ENCODE measurements at regions not wholly inside any gene's neighbourhood (a gene's known extent, or its start where the extent isn't known, plus 50 kb on each side); places are given as distances from the start of the nearest gene placed in this dataset.
A peak's percentile ranks its signal among the peaks of the same experiment; 100 is the strongest.

DNA sequence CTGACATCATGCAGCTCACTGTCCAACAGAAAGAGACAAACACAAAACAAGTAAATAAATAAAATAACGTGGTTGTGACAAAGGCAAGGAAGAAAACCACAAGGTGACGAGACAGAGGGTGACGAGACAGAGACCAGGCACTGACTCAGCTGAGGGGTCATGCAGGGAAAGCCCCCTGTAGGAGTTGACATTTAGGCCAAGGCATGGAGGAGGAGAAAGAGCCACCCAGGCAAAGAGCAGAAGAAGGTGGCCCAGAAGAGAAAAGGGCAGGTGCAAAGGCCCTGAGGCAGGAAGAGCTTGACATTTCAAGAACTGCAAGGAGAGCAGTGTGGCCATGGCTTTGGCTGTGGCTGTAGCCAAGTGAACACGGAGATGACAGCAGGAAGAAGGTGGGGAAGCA is 65.1 kb upstream of the ID3 start:
- TF ChIP-seq, protein P1, sequence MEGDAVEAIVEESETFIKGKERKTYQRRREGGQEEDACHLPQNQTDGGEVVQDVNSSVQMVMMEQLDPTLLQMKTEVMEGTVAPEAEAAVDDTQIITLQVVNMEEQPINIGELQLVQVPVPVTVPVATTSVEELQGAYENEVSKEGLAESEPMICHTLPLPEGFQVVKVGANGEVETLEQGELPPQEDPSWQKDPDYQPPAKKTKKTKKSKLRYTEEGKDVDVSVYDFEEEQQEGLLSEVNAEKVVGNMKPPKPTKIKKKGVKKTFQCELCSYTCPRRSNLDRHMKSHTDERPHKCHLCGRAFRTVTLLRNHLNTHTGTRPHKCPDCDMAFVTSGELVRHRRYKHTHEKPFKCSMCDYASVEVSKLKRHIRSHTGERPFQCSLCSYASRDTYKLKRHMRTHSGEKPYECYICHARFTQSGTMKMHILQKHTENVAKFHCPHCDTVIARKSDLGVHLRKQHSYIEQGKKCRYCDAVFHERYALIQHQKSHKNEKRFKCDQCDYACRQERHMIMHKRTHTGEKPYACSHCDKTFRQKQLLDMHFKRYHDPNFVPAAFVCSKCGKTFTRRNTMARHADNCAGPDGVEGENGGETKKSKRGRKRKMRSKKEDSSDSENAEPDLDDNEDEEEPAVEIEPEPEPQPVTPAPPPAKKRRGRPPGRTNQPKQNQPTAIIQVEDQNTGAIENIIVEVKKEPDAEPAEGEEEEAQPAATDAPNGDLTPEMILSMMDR (IDR thresholded peaks at IDR 0.05), result no peak
- Histone ChIP-seq H3K36me3 (ENCODE audit: insufficient read depth in 1 of 2, low read depth in 1 of 2) (no peaks in the 10 kb centered on the region), H3K27me3 (ENCODE audit: insufficient read depth in 3 of 3, low read length in 2 of 3) (peaks cover 0 to 10% (median 2%) of the 10 kb centered on the region in 3 donors), H3K4me1 (no peaks in the 10 kb centered on the region), H3K4me3 (no peak overlapping the region), H3K9me3 (no peaks in the 10 kb centered on the region), H3K27ac (no peak overlapping the region)
- DNase-seq (no peak), ATAC-seq (no peak)
- intact Hi-C loops (cut with DNase I), result no loop called here
- 73 to 90% (median 78%) methylated on average over 4 of the region's 4 CpGs for WGBS, 3 donors

DNA sequence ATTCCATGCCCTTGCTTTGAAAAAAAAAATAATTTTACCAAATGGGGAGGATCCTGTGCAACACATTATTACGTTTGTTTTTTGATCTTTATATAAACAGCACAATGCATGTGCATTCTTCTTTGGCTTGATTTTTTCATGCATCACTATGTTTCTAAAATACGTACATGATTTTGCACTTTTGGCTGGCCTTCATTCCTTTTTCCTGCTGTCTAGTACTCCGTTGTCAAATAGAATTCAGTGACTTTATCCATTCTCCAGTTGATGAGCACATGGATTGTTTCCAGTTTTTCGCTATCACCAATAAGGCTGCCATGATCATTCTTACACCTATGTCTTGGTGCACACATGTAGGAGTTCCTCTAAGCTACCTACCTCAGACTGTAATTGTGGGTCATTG is 63.0 kb upstream of the ID3 start:
- WGBS, 3 donors, result 93 to 96% (median 95%) methylated on average over 4 of the region's 4 CpGs
- H3K36me3 ChIP-seq (ENCODE audit: insufficient read depth in 1 of 2, low read depth in 1 of 2), result no peaks in the 10 kb centered on the region
- TF ChIP-seq, protein P1 (IDR thresholded peaks at IDR 0.05), result no peak
- H3K4me1 ChIP-seq, result no peaks in the 10 kb centered on the region
- H3K27ac ChIP-seq, result no peak overlapping the region
- H3K27me3 ChIP-seq (ENCODE audit: insufficient read depth in 3 of 3, low read length in 2 of 3), result peaks cover 0 to 17% (median 2%) of the 10 kb centered on the region in 3 donors
- ATAC-seq, result no peak
- no peaks in the 10 kb centered on the region for H3K9me3 ChIP-seq
- intact Hi-C loops (cut with DNase I), result no loop called here
- no peak for DNase-seq
- H3K4me3 ChIP-seq, result no peak overlapping the region

DNA sequence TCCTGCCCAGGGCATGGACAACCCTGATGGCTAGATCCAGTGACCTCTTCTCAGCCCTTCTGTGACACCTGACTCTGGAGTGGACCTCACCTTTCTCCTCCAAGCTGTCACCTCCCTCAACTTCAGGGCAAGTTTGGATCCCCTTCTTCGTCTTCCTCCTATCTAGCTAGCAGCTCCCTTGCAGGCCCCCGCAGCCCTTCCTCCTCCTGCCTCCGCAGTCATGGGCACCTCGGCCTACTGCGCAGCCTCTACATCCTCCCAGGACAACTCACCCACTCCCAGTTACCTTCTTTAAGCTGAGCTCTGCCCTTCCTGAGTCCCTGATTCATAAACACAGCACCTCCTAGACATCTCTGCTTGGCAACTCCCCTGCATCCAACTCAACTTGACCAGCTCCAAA is 61.3 kb upstream of the ID3 start:
- intact Hi-C loops (cut with DNase I), result no loop called here
- Histone ChIP-seq H3K9me3 (no peaks in the 10 kb centered on the region), H3K4me1 (no peaks in the 10 kb centered on the region), H3K36me3 (ENCODE audit: insufficient read depth in 1 of 2, low read depth in 1 of 2) (no peaks in the 10 kb centered on the region), H3K27ac (no peak overlapping the region), H3K27me3 (ENCODE audit: insufficient read depth in 3 of 3, low read length in 2 of 3) (peaks cover 0 to 17% (median 2%) of the 10 kb centered on the region in 3 donors), H3K4me3 (no peak overlapping the region)
- TF ChIP-seq, protein P1 (IDR thresholded peaks at IDR 0.05), result no peak
- 89 to 96% (median 93%) methylated on average over 5 of the region's 5 CpGs for WGBS, 3 donors
- no peak for DNase-seq
- ATAC-seq, result no peak

DNA sequence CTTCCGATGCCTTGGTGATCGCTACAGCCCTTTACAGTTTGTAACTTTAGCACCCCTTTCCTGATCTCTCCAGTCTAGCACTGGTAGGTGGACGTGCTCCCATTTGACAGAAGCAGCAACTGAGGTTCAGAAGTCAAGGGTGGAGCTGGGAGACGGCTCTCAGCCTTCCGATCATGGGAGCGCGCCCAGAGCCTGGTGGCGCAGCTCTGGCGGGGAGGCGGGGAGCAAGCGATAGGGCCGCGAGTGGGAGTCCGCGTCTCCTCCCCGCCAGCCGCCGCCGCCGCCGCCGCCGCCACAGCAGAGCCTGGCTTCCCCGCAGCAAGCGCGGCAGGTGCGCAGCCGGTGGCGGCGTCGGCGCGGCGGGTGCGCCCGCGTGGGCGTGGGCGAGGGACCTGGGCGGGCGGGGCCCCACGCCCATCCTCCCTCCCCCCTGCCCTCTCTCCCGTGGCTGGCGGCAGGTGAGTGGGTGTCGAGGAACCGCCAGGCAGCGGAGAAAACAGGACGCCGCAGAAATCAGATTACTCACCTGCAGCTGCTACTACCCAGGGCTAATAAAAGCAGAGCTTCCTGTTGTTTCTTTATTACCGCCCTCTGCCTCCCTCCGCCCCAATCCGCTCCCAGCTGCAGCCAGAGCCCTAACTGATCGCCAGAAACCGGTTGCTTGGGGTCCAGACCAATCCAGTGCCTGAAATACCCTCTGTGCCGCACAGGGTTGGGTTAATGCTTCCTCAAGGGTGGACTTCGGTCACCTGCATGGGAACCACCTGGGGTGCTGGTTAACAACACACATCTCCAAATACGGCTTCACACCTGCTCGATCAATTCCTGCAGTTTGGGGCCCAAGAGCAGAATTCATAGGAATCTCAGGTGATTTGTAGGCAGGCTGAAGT is 60.2 kb upstream of the ID3 start:
- no peaks in the 10 kb centered on the region for H3K9me3 ChIP-seq
- ATAC-seq (peak; percentile 29 to 60 (median 51)), DNase-seq (peak; percentile 38 to 55)
- no peak overlapping the region for H3K27ac ChIP-seq
- peaks cover 0 to 17% (median 2%) of the 10 kb centered on the region in 3 donors for H3K27me3 ChIP-seq (ENCODE audit: insufficient read depth in 3 of 3, low read length in 2 of 3)
- TF ChIP-seq, protein P1 (IDR thresholded peaks at IDR 0.05), result no peak
- H3K36me3 ChIP-seq (ENCODE audit: insufficient read depth in 1 of 2, low read depth in 1 of 2), result no peaks in the 10 kb centered on the region
- intact Hi-C loops (cut with DNase I), result no loop called here
- peak overlapping the region; percentile 51 for H3K4me3 ChIP-seq
- 6 to 16% (median 7%) methylated on average over 20 to 58 of the region's 58 CpGs for WGBS, 3 donors
- no peaks in the 10 kb centered on the region for H3K4me1 ChIP-seq
